Right lobe of liver (tissue), 4 donors: ENCODE measurements at regions not wholly inside any gene's neighbourhood (a gene's known extent, or its start where the extent isn't known, plus 50 kb on each side); places are given as distances from the start of the nearest gene placed in this dataset.

Experiments
- CTCF ChIP-seq, 4 donors: fragments of 200-600 bp in 3 of 4; fragments of 450-650 bp in 1 of 4; IDR thresholded peaks; one replicate each; pipeline versions ENCODE4 v1.5.1 to v1.8.0; 2016 to 2022; ENCODE audit warnings: antibody characterized with exemption in 4 of 4, mild to moderate bottlenecking in 2 of 4
- POLR2A ChIP-seq: fragments of 450-650 bp; IDR thresholded peaks from one replicate; pipeline ENCODE4 v1.6.1; 2017; ENCODE audit warnings: antibody characterized with exemption, mild to moderate bottlenecking
- donor health status: DM: no; HTN: no; CAD: no.
- donor health status: DM: no; HTN: no; CAD: no.
- donor health status: DM: no; HTN: yes; CAD: no.

GRCh38 chr4:27428661-27429060 lies 568.0 kb downstream of the STIM2 start:
- no peak for TF ChIP-seq POLR2A
- TF ChIP-seq CTCF (IDR thresholded peaks at IDR 0.05): no peak
